H1 (cell line): ENCODE measurements at regions not wholly inside any gene's neighbourhood (a gene's known extent, or its start where the extent isn't known, plus 50 kb on each side); places are given as distances from the start of the nearest gene placed in this dataset.

Experiments used
- BACH1 ChIP-seq: IDR thresholded peaks from 2 replicates; pipeline ENCODE4 v1.6.1; 2012; ENCODE audit warnings: low read length, improper control_type of control experiment
- E2F6 ChIP-seq: IDR thresholded peaks from 2 replicates; pipeline ENCODE4 v1.6.1; 2012; ENCODE audit warnings: inconsistent platforms

DNA sequence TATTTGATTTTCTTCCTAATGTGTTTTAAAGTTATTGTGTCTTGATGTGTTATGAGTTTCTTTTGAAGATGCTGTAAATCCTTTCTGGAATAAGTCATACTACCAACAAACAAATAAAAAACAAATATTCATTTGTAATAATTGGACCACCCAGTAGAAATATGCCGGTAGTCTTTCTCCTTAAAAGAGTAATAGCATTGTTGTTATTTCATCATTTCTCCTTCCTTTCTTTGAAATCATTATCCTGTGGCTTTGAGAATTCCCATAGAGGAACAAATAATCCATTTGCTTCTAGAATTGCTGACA lies 169.4 kb downstream of the NNT start (continued):
- TF ChIP-seq BACH1 (no peak), E2F6 (no peak)
